ENCODE measurements at regions not wholly inside any gene's neighbourhood (a gene's known extent, or its start where the extent isn't known, plus 50 kb on each side); places are given as distances from the start of the nearest gene placed in this dataset.

GRCh38 chr4:126372634-126373033, 1057.9 kb downstream of the FAT4 start:
- TF ChIP-seq CTCF (IDR thresholded peaks at IDR 0.05) (no peak), EP300 (IDR thresholded peaks at IDR 0.05) (no peak)
